HG03378 (cell line): ENCODE measurements at regions not wholly inside any gene's neighbourhood (a gene's known extent, or its start where the extent isn't known, plus 50 kb on each side); places are given as distances from the start of the nearest gene placed in this dataset.

Experiments
- ATAC-seq: cut with Tn5 transposase; IDR thresholded peaks from one replicate; pipeline ENCODE4 v1.9.1; 2021; ENCODE audit warnings: mild to moderate bottlenecking, moderate library complexity; ENCODE audit not compliant: unreplicated experiment

DNA sequence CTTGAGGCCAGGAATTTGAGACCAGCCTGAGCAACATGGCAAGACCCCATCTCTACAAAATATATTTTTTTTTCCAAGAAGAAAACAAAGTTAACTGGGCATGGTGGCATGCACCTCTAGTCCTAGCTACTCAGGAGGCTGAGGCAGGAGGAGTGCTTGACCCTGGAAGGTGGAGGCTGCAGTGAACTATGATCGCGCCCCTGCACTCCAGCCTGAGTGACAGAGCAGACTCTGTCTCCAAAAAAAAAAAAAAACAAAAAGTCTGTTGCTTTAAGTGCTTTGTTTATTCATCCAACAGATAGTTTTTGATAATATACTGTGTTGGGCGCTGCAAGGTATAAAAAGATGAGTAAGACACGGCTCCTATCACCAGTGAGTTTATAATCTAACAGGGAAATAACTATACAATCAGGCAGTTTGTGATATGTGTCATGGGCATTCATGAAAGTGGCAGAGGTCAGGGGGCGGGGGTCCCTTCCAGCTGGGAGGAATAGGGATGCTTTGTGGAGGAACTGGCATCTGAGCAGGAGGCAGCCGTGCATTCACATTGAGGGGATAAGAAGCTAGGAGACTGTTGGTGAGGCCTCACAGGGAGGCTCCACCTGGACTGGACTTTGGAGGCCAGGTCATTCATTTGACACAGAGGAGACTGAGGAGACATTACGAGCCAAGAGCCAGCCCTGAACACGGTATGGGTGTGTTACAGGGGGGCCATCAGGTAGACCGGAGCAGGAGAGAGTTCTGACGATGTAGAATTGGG is 67.3 kb upstream of the ERRFI1 start:
- no peak for ATAC-seq

GRCh38 chr1:8092657-8093056 is 66.5 kb upstream of the ERRFI1 start:
- no peak for ATAC-seq

DNA sequence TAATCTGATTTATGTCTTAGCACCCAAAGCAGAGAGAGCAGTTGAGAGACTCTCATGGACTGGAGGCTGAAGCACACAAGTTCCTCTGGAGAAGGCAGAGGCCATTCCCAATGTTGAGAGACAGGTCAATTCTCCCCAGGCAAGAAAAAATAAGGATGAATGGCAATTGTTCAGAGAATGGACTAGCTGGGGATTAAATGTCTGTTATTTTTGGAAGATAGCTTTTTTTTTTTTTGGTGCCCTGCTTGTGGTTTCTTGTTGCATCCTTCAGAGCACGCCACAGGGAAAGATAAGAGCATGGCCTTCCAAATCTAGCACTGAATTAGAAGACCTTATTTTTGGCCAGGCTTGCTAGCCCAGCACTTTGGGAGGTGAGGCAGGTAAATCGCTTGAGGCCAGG is 65.6 kb upstream of the ERRFI1 start:
- no peak for ATAC-seq

- ATAC-seq: no peak
Observed at GRCh38 chr1:8090241-8090702, 64.2 kb upstream of the ERRFI1 start.

- no peak for ATAC-seq
Observed at GRCh38 chr1:8089535-8090228, 63.6 kb upstream of the ERRFI1 start.

DNA sequence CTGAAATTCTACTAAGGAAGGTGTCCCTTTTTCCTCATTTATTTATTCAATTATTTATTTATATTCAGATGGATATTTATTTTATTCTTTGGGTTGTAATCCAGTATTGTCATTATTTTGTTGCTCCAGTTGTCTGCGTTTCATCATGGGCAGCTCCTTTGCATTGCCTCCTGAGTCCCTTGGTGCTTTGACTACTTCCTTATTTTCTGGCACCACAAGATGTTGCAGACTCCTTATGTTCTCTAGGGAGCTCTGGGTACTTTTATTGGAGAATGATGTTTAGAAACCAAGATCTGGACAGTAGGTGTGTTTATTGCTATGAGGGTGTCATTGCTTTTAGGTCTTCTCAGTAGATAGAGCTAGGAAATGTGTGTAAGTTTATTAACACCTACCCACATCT is 59.9 kb upstream of the ERRFI1 start:
- ATAC-seq: no peak

GRCh38 chr1:8084913-8085312 is 58.8 kb upstream of the ERRFI1 start:
- ATAC-seq: no peak

GRCh38 chr1:8083739-8084484 is 57.8 kb upstream of the ERRFI1 start:
- ATAC-seq: no peak

- no peak for ATAC-seq
Observed at GRCh38 chr1:8082945-8083344, 56.8 kb upstream of the ERRFI1 start.

DNA sequence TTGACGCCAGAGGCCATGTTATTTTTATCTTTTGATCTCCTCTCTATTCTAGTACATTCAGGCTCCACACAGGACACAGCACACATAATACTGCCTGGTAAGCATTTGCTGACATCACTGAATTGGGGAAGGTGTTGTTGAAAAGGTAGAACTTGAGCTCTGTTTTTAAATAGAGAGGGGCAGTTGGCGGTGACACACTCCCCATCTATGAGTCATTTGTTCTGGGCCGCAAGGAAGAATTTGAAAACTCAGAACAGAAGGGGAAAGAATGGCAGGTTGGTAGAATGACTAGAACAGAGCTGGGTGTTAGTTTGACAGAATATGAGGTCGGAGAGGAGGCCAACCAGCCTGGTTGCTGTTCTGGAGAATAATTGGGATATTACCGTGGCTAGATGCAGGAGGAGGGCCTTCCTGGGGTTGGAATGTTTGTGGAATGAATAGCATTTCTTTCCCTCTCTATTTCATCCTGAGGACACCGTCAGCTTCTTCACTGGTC is 52.1 kb upstream of the ERRFI1 start:
- no peak for ATAC-seq

- no peak for ATAC-seq
Observed at GRCh38 chr1:8077602-8078001, 51.5 kb upstream of the ERRFI1 start.

GRCh38 chr1:8077120-8077573 is 51.0 kb upstream of the ERRFI1 start:
- ATAC-seq: no peak

GRCh38 chr1:8076176-8076575 is 50.1 kb upstream of the ERRFI1 start:
- no peak for ATAC-seq
